ENCODE measurements at regions not wholly inside any gene's neighbourhood (a gene's known extent, or its start where the extent isn't known, plus 50 kb on each side); places are given as distances from the start of the nearest gene placed in this dataset.

DNA sequence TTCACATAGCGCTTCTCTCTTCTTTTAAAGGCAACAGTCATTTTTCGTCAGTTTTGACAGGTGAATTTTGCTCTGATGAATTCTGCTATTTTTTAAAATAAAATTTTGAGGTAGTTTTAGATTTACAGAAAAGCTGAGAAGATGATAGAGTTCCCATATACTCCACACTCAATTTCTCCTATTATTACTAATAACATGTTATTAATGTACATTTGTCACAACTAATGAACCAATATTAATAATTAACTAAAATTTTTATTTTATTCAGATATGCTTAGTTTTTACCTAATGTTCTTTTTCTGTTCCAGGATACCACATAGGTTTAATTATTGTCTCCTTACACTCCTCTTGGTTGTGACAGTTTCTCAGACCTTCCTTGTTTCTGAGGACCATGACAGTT lies 197.0 kb downstream of the ZC3H11B start:
- no peak overlapping the region for H3K4me3 ChIP-seq (ENCODE audit: low read length in 2 of 2)
- no peak overlapping the region for H2AK5ac ChIP-seq (ENCODE audit: low read depth, low read length)
- no peaks in the 10 kb centered on the region for H3K9me3 ChIP-seq (replicated peaks in 1 of 2; ENCODE audit: control insufficient read depth in 2 of 2, insufficient read depth in 1 of 2, low read depth in 1 of 2, low read length in 2 of 2)
- WGBS, 2 donors (ENCODE audit: extremely low coverage in 2 of 2, insufficient read length in 2 of 2, insufficient replicate concordance in 1 of 2) = no CpG with 5 or more reads among the region's 2 CpGs
- H3K27me3 ChIP-seq (ENCODE audit: control insufficient read depth in 3 of 3, insufficient read depth in 3 of 3, low read depth in 1 of 3, low read length in 3 of 3) = no peaks in the 10 kb centered on the region
- H3K36me3 ChIP-seq (replicated peaks in 1 of 2; ENCODE audit: control insufficient read depth in 2 of 2, insufficient read depth in 2 of 2, low read length in 2 of 2) = no peaks in the 10 kb centered on the region
- H2AFZ ChIP-seq (ENCODE audit: low read length) = no peak overlapping the region
- no peak overlapping the region for H2BK120ac ChIP-seq (ENCODE audit: low read depth, low read length)
- no peaks in the 10 kb centered on the region for H3K4me1 ChIP-seq (ENCODE audit: control insufficient read depth in 2 of 2, insufficient read depth in 1 of 2, low read depth in 1 of 2, low read length in 2 of 2)
- no peak overlapping the region for H3K4ac ChIP-seq (ENCODE audit: low read length)
- no peak overlapping the region for H2BK15ac ChIP-seq (ENCODE audit: low read length)
- H3K9ac ChIP-seq (ENCODE audit: low read depth, low read length, poor library complexity) = no peak overlapping the region
- H2BK12ac ChIP-seq (ENCODE audit: low read length) = no peak overlapping the region
- H3K4me2 ChIP-seq (ENCODE audit: insufficient read depth, low read length, poor library complexity, severe bottlenecking) = no peak overlapping the region
- no peak overlapping the region for H3K18ac ChIP-seq (ENCODE audit: low read length)
- H3K14ac ChIP-seq (ENCODE audit: low read length) = no peak overlapping the region
- H3K23ac ChIP-seq (ENCODE audit: low read depth, low read length, poor library complexity) = no peak overlapping the region
- DNase-seq (ENCODE audit: low spot score) = no peak
- H3K27ac ChIP-seq (replicated peaks; ENCODE audit: low read length) = no peak overlapping the region
- no peak overlapping the region for H4K91ac ChIP-seq (ENCODE audit: low read depth, low read length, poor library complexity)
- H2BK5ac ChIP-seq (ENCODE audit: low read length) = no peak overlapping the region
- H4K8ac ChIP-seq (ENCODE audit: low read depth, low read length) = no peak overlapping the region
- H3K79me1 ChIP-seq (ENCODE audit: low read depth, low read length) = no peaks in the 10 kb centered on the region

GRCh38 chr1:219415433-219415832 lies 197.5 kb downstream of the ZC3H11B start:
- Histone ChIP-seq H3K27ac (replicated peaks; ENCODE audit: low read length) (no peak overlapping the region), H3K4me3 (ENCODE audit: low read length in 2 of 2) (no peak overlapping the region), H2BK12ac (ENCODE audit: low read length) (no peak overlapping the region), H2AFZ (ENCODE audit: low read length) (no peak overlapping the region), H3K18ac (ENCODE audit: low read length) (no peak overlapping the region), H3K4me1 (ENCODE audit: control insufficient read depth in 2 of 2, insufficient read depth in 1 of 2, low read depth in 1 of 2, low read length in 2 of 2) (no peaks in the 10 kb centered on the region), H3K9ac (ENCODE audit: low read depth, low read length, poor library complexity) (no peak overlapping the region), H4K91ac (ENCODE audit: low read depth, low read length, poor library complexity) (no peak overlapping the region), H3K27me3 (ENCODE audit: control insufficient read depth in 3 of 3, insufficient read depth in 3 of 3, low read depth in 1 of 3, low read length in 3 of 3) (no peaks in the 10 kb centered on the region), H4K8ac (ENCODE audit: low read depth, low read length) (no peak overlapping the region), H3K4ac (ENCODE audit: low read length) (no peak overlapping the region), H3K23ac (ENCODE audit: low read depth, low read length, poor library complexity) (no peak overlapping the region), H2BK120ac (ENCODE audit: low read depth, low read length) (no peak overlapping the region), H2BK15ac (ENCODE audit: low read length) (no peak overlapping the region), H3K9me3 (replicated peaks in 1 of 2; ENCODE audit: control insufficient read depth in 2 of 2, insufficient read depth in 1 of 2, low read depth in 1 of 2, low read length in 2 of 2) (no peaks in the 10 kb centered on the region), H2AK5ac (ENCODE audit: low read depth, low read length) (no peak overlapping the region), H3K79me1 (ENCODE audit: low read depth, low read length) (no peaks in the 10 kb centered on the region), H3K4me2 (ENCODE audit: insufficient read depth, low read length, poor library complexity, severe bottlenecking) (no peak overlapping the region), H2BK5ac (ENCODE audit: low read length) (no peak overlapping the region), H3K14ac (ENCODE audit: low read length) (no peak overlapping the region), H3K36me3 (replicated peaks in 1 of 2; ENCODE audit: control insufficient read depth in 2 of 2, insufficient read depth in 2 of 2, low read length in 2 of 2) (no peaks in the 10 kb centered on the region)
- WGBS, 2 donors (ENCODE audit: extremely low coverage in 2 of 2, insufficient read length in 2 of 2, insufficient replicate concordance in 1 of 2) = no CpG with 5 or more reads among the region's 2 CpGs
- DNase-seq (ENCODE audit: low spot score) = no peak

GRCh38 chr1:219414250-219414649 lies 198.7 kb downstream of the ZC3H11B start:
- no peak overlapping the region for H2BK5ac ChIP-seq (ENCODE audit: low read length)
- no peak overlapping the region for H3K4me3 ChIP-seq (ENCODE audit: low read length in 2 of 2)
- no peaks in the 10 kb centered on the region for H3K27me3 ChIP-seq (ENCODE audit: control insufficient read depth in 3 of 3, insufficient read depth in 3 of 3, low read depth in 1 of 3, low read length in 3 of 3)
- no peak overlapping the region for H3K4ac ChIP-seq (ENCODE audit: low read length)
- H2AFZ ChIP-seq (ENCODE audit: low read length) = no peak overlapping the region
- H3K18ac ChIP-seq (ENCODE audit: low read length) = no peak overlapping the region
- no peak for DNase-seq (ENCODE audit: low spot score)
- WGBS, 2 donors (ENCODE audit: extremely low coverage in 2 of 2, insufficient read length in 2 of 2, insufficient replicate concordance in 1 of 2) = no CpG with 5 or more reads among the region's 4 CpGs
- no peak overlapping the region for H2BK120ac ChIP-seq (ENCODE audit: low read depth, low read length)
- no peak overlapping the region for H2AK5ac ChIP-seq (ENCODE audit: low read depth, low read length)
- H2BK15ac ChIP-seq (ENCODE audit: low read length) = no peak overlapping the region
- no peak overlapping the region for H3K27ac ChIP-seq (replicated peaks; ENCODE audit: low read length)
- H3K14ac ChIP-seq (ENCODE audit: low read length) = no peak overlapping the region
- H4K8ac ChIP-seq (ENCODE audit: low read depth, low read length) = no peak overlapping the region
- H4K91ac ChIP-seq (ENCODE audit: low read depth, low read length, poor library complexity) = no peak overlapping the region
- no peaks in the 10 kb centered on the region for H3K79me1 ChIP-seq (ENCODE audit: low read depth, low read length)
- H3K23ac ChIP-seq (ENCODE audit: low read depth, low read length, poor library complexity) = no peak overlapping the region
- H3K9ac ChIP-seq (ENCODE audit: low read depth, low read length, poor library complexity) = no peak overlapping the region
- H3K9me3 ChIP-seq (replicated peaks in 1 of 2; ENCODE audit: control insufficient read depth in 2 of 2, insufficient read depth in 1 of 2, low read depth in 1 of 2, low read length in 2 of 2) = no peaks in the 10 kb centered on the region
- no peaks in the 10 kb centered on the region for H3K4me1 ChIP-seq (ENCODE audit: control insufficient read depth in 2 of 2, insufficient read depth in 1 of 2, low read depth in 1 of 2, low read length in 2 of 2)
- no peak overlapping the region for H2BK12ac ChIP-seq (ENCODE audit: low read length)
- H3K36me3 ChIP-seq (replicated peaks in 1 of 2; ENCODE audit: control insufficient read depth in 2 of 2, insufficient read depth in 2 of 2, low read length in 2 of 2) = no peaks in the 10 kb centered on the region
- no peak overlapping the region for H3K4me2 ChIP-seq (ENCODE audit: insufficient read depth, low read length, poor library complexity, severe bottlenecking)

GRCh38 chr1:219413536-219413935 lies 199.4 kb downstream of the ZC3H11B start:
- Histone ChIP-seq H2BK120ac (ENCODE audit: low read depth, low read length) (no peak overlapping the region), H2AK5ac (ENCODE audit: low read depth, low read length) (no peak overlapping the region), H3K27me3 (ENCODE audit: control insufficient read depth in 3 of 3, insufficient read depth in 3 of 3, low read depth in 1 of 3, low read length in 3 of 3) (no peaks in the 10 kb centered on the region), H2AFZ (ENCODE audit: low read length) (no peak overlapping the region), H3K4ac (ENCODE audit: low read length) (no peak overlapping the region), H3K4me2 (ENCODE audit: insufficient read depth, low read length, poor library complexity, severe bottlenecking) (no peak overlapping the region), H3K4me3 (ENCODE audit: low read length in 2 of 2) (no peak overlapping the region), H3K4me1 (ENCODE audit: control insufficient read depth in 2 of 2, insufficient read depth in 1 of 2, low read depth in 1 of 2, low read length in 2 of 2) (no peaks in the 10 kb centered on the region), H3K9ac (ENCODE audit: low read depth, low read length, poor library complexity) (no peak overlapping the region), H4K8ac (ENCODE audit: low read depth, low read length) (no peak overlapping the region), H2BK15ac (ENCODE audit: low read length) (no peak overlapping the region), H3K23ac (ENCODE audit: low read depth, low read length, poor library complexity) (no peak overlapping the region), H3K18ac (ENCODE audit: low read length) (no peak overlapping the region), H3K36me3 (replicated peaks in 1 of 2; ENCODE audit: control insufficient read depth in 2 of 2, insufficient read depth in 2 of 2, low read length in 2 of 2) (no peaks in the 10 kb centered on the region), H2BK5ac (ENCODE audit: low read length) (no peak overlapping the region), H3K79me1 (ENCODE audit: low read depth, low read length) (no peaks in the 10 kb centered on the region), H2BK12ac (ENCODE audit: low read length) (no peak overlapping the region), H4K91ac (ENCODE audit: low read depth, low read length, poor library complexity) (no peak overlapping the region), H3K14ac (ENCODE audit: low read length) (no peak overlapping the region), H3K27ac (replicated peaks; ENCODE audit: low read length) (no peak overlapping the region), H3K9me3 (replicated peaks in 1 of 2; ENCODE audit: control insufficient read depth in 2 of 2, insufficient read depth in 1 of 2, low read depth in 1 of 2, low read length in 2 of 2) (no peaks in the 10 kb centered on the region)
- no CpG with 5 or more reads among the region's 1 CpG for WGBS, 2 donors (ENCODE audit: extremely low coverage in 2 of 2, insufficient read length in 2 of 2, insufficient replicate concordance in 1 of 2)
- DNase-seq (ENCODE audit: low spot score) = no peak

All from neuronal stem cell (in vitro differentiated cells).